GM18505 (cell line): ENCODE measurements at regions not wholly inside any gene's neighbourhood (a gene's known extent, or its start where the extent isn't known, plus 50 kb on each side); places are given as distances from the start of the nearest gene placed in this dataset.
"Not testable (repeated sequence)": the region's sequence is repeated elsewhere in the genome, so short reads cannot be mapped to it uniquely, and the experiment has no call there.

Experiments used
- ATAC-seq: cut with Tn5 transposase; IDR thresholded peaks from one replicate; pipeline ENCODE4 v1.9.1; 2021; ENCODE audit not compliant: unreplicated experiment
- POLR2A ChIP-seq: IDR thresholded peaks from 4 replicates; pipeline ENCODE4 v1.6.1; 2011; ENCODE audit warnings: borderline replicate concordance; ENCODE audit not compliant: insufficient read depth, insufficient read length; ENCODE audit errors: extremely low read depth

- no peak for TF ChIP-seq POLR2A
- no peak for ATAC-seq
Observed at GRCh38 chr13:39823063-39823713, 167.7 kb downstream of the COG6 start.

GRCh38 chr13:39825886-39826285 lies 170.4 kb downstream of the COG6 start:
- no peak for ATAC-seq
- TF ChIP-seq POLR2A, result no peak

GRCh38 chr13:39835253-39835652 lies 179.8 kb downstream of the COG6 start:
- no peak for TF ChIP-seq POLR2A
- ATAC-seq, result no peak

- no peak for ATAC-seq
- TF ChIP-seq POLR2A, result no peak
Observed at GRCh38 chr13:39836038-39836437, 180.6 kb downstream of the COG6 start.

GRCh38 chr13:39837866-39838265 lies 182.4 kb downstream of the COG6 start:
- ATAC-seq, result not testable (repeated sequence)

GRCh38 chr13:39840201-39840600 lies 184.7 kb downstream of the COG6 start:
- TF ChIP-seq POLR2A, result no peak

GRCh38 chr13:39847336-39847735 lies 191.9 kb downstream of the COG6 start:
- no peak for TF ChIP-seq POLR2A
- no peak for ATAC-seq

More at GRCh38 chr13:39840201-39840600, 184.7 kb downstream of the COG6 start:
- ATAC-seq, result no peak

GRCh38 chr13:39855236-39855635 lies 199.8 kb downstream of the COG6 start:
- no peak for TF ChIP-seq POLR2A
- ATAC-seq, result no peak

GRCh38 chr13:39856714-39857113 lies 201.3 kb downstream of the COG6 start:
- no peak for TF ChIP-seq POLR2A
- no peak for ATAC-seq

- ATAC-seq, result no peak
- TF ChIP-seq POLR2A, result no peak
Observed at GRCh38 chr13:39858794-39859193, 203.3 kb downstream of the COG6 start.

GRCh38 chr13:39859898-39860297 lies 204.4 kb downstream of the COG6 start:
- TF ChIP-seq POLR2A, result no peak
- ATAC-seq, result no peak

- no peak for TF ChIP-seq POLR2A
- no peak for ATAC-seq
Observed at GRCh38 chr13:39862900-39863299, 207.4 kb downstream of the COG6 start.

GRCh38 chr13:39864221-39864620 lies 208.8 kb downstream of the COG6 start:
- no peak for TF ChIP-seq POLR2A
- no peak for ATAC-seq

GRCh38 chr13:39866722-39867121 lies 211.3 kb downstream of the COG6 start:
- TF ChIP-seq POLR2A, result no peak
- ATAC-seq, result no peak

- no peak for TF ChIP-seq POLR2A
- no peak for ATAC-seq
Observed at GRCh38 chr13:39867807-39868206, 212.3 kb downstream of the COG6 start.
